H1 (cell line): ENCODE measurements at regions not wholly inside any gene's neighbourhood (a gene's known extent, or its start where the extent isn't known, plus 50 kb on each side); places are given as distances from the start of the nearest gene placed in this dataset.

Experiments used
- EGR1 ChIP-seq: IDR thresholded peaks from 2 replicates; pipeline ENCODE4 v1.6.1; 2011; ENCODE audit warnings: low read depth, low read length, borderline replicate concordance
- EZH2 ChIP-seq: fragments of 200-600 bp; sonication (generic); IDR thresholded peaks from 2 replicates; pipeline ENCODE4 v1.7.1; 2012; ENCODE audit warnings: low read depth, mild to moderate bottlenecking, moderate library complexity, low read length, inconsistent platforms; ENCODE audit not compliant: severe bottlenecking
- POLR2AphosphoS5 ChIP-seq: IDR thresholded peaks from 2 replicates; pipeline ENCODE4 v1.6.1; 2011; ENCODE audit warnings: low read depth, low read length
- RAD21 ChIP-seq, 2 experiments: IDR thresholded peaks in 1 of 2; conservative IDR thresholded peaks in 1 of 2; 2 replicates each; pipeline ENCODE4 v1.6.1; 2011; ENCODE audit warnings: low read depth in 2 of 2, low read length in 2 of 2, improper control_type of control experiment in 1 of 2, inconsistent platforms in 1 of 2, mild to moderate bottlenecking in 1 of 2, moderate library complexity in 1 of 2
- SP1 ChIP-seq: IDR thresholded peaks from 2 replicates; pipeline ENCODE4 v1.6.1; 2011; ENCODE audit warnings: low read depth, low read length
- TAF7 ChIP-seq: optimal IDR thresholded peaks from 2 replicates; pipeline ENCODE3; 2011; ENCODE audit warnings: low read depth, mild to moderate bottlenecking, inconsistent platforms, low read length, moderate library complexity, borderline replicate concordance
- TF ChIP-seq, protein P1 (sequence below), 3 experiments: IDR thresholded peaks; 1 replicate in 2 of 3; 2 replicates in 1 of 3; pipeline versions ENCODE4 v1.5.1 to v1.6.1; 2011; ENCODE audit warnings: low read length in 3 of 3, mild to moderate bottlenecking in 3 of 3, inconsistent platforms in 2 of 3, low read depth in 1 of 3, moderate library complexity in 1 of 3; ENCODE audit not compliant: insufficient read depth in 1 of 3; ENCODE audit errors: control extremely low read depth in 1 of 3

DNA sequence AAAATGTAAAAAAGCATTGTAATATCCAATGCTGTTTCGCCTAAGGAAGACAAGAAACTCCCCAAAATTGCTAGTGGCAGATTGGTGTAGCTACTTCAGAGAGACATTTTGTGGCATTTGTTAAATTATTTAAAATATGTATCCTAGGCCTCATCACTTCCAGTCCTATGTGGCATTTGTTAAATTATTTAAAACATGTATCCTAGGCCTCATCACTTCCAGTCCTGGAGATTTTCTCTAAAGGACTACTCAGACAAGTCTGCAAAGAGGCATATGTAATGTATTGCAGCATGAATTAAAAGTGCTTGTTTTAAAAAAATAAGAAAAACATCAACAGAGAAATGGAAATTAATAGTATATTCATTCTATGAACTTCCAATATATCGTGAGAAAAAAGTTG lies 95.6 kb upstream of the KCTD3 start:
- TF ChIP-seq SP1 = no peak
- no peak for TF ChIP-seq RAD21 (IDR thresholded peaks at IDR 0.05 in 1 of 2, conservative IDR thresholded peaks at IDR 0.05 in 1 of 2; ENCODE audit: low read depth in 2 of 2, low read length in 2 of 2)
- TF ChIP-seq, protein P1, sequence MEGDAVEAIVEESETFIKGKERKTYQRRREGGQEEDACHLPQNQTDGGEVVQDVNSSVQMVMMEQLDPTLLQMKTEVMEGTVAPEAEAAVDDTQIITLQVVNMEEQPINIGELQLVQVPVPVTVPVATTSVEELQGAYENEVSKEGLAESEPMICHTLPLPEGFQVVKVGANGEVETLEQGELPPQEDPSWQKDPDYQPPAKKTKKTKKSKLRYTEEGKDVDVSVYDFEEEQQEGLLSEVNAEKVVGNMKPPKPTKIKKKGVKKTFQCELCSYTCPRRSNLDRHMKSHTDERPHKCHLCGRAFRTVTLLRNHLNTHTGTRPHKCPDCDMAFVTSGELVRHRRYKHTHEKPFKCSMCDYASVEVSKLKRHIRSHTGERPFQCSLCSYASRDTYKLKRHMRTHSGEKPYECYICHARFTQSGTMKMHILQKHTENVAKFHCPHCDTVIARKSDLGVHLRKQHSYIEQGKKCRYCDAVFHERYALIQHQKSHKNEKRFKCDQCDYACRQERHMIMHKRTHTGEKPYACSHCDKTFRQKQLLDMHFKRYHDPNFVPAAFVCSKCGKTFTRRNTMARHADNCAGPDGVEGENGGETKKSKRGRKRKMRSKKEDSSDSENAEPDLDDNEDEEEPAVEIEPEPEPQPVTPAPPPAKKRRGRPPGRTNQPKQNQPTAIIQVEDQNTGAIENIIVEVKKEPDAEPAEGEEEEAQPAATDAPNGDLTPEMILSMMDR (IDR thresholded peaks at IDR 0.05; ENCODE audit: control extremely low read depth in 1 of 3, insufficient read depth in 1 of 3, low read depth in 1 of 3, low read length in 3 of 3) = no peak
- no peak for TF ChIP-seq EZH2
- TF ChIP-seq EGR1 = no peak
- TF ChIP-seq POLR2AphosphoS5 = no peak
- TF ChIP-seq TAF7 = no peak
